Hematopoietic multipotent progenitor cell treated with erythropoietin and hydrocortisone succinate and interleukin-3 and kit ligand, for 17 days (in vitro differentiated cells): ENCODE measurements at regions not wholly inside any gene's neighbourhood (a gene's known extent, or its start where the extent isn't known, plus 50 kb on each side); places are given as distances from the start of the nearest gene placed in this dataset.

Source experiments
- DNase-seq: peaks from one replicate; pipeline ENCODE4 v3.0.0-alpha.2; 2015; ENCODE audit warnings: low spot score

- DNase-seq: no peak
These were observed 460.8 kb upstream of the HS6ST1 start for GRCh38 chr2:128779301-128780095.

GRCh38 chr2:128780434-128781080 lies 461.9 kb upstream of the HS6ST1 start:
- no peak for DNase-seq

GRCh38 chr2:128781166-128781565 lies 462.5 kb upstream of the HS6ST1 start:
- no peak for DNase-seq

- no peak for DNase-seq
These were observed 463.1 kb upstream of the HS6ST1 start for GRCh38 chr2:128781585-128782385.

GRCh38 chr2:128782411-128783192 lies 463.9 kb upstream of the HS6ST1 start:
- no peak for DNase-seq

GRCh38 chr2:128783193-128783671 lies 464.6 kb upstream of the HS6ST1 start:
- no peak for DNase-seq

GRCh38 chr2:128783896-128784295 lies 465.2 kb upstream of the HS6ST1 start:
- no peak for DNase-seq

GRCh38 chr2:128784626-128785306 lies 466.1 kb upstream of the HS6ST1 start:
- DNase-seq: no peak

GRCh38 chr2:128786316-128786715 lies 467.6 kb upstream of the HS6ST1 start:
- no peak for DNase-seq

GRCh38 chr2:128786741-128787478 lies 468.2 kb upstream of the HS6ST1 start:
- DNase-seq: no peak

- no peak for DNase-seq
These were observed 468.9 kb upstream of the HS6ST1 start for GRCh38 chr2:128787616-128788015.

GRCh38 chr2:128788636-128789220 lies 470.1 kb upstream of the HS6ST1 start:
- no peak for DNase-seq

- DNase-seq: no peak
These were observed 470.6 kb upstream of the HS6ST1 start for GRCh38 chr2:128789221-128789620.

GRCh38 chr2:128789776-128790455 lies 471.2 kb upstream of the HS6ST1 start:
- no peak for DNase-seq

- DNase-seq: no peak
These were observed 471.9 kb upstream of the HS6ST1 start for GRCh38 chr2:128790541-128791001.

- DNase-seq: no peak
These were observed 472.7 kb upstream of the HS6ST1 start for GRCh38 chr2:128791120-128791984.

GRCh38 chr2:128791985-128792320 lies 473.3 kb upstream of the HS6ST1 start:
- DNase-seq: no peak

GRCh38 chr2:128792476-128793054 lies 473.9 kb upstream of the HS6ST1 start:
- DNase-seq: no peak
